MM.1S (cell line): ENCODE measurements at regions not wholly inside any gene's neighbourhood (a gene's known extent, or its start where the extent isn't known, plus 50 kb on each side); places are given as distances from the start of the nearest gene placed in this dataset.

Source experiments
- DNase-seq: peaks from one replicate; pipeline ENCODE4 v3.0.0-alpha.2; 2015
- H2AFZ ChIP-seq: fragments of 300-600 bp; sonication (generic); 2 replicates; pipeline ENCODE4 v1.6.0; 2016; ENCODE audit warnings: antibody characterized with exemption, low read length
- H3F3A ChIP-seq: fragments of 300-600 bp; sonication (generic); 2 replicates; pipeline ENCODE4 v1.6.1; 2016; ENCODE audit warnings: mild to moderate bottlenecking, antibody characterized with exemption, low read length, moderate library complexity, mixed read lengths; ENCODE audit not compliant: insufficient read depth
- H3K27ac ChIP-seq: fragments of 300-600 bp; sonication (generic); 2 replicates; pipeline ENCODE4 v1.5.1; 2016; ENCODE audit warnings: mild to moderate bottlenecking, low read length
- H3K27me3 ChIP-seq: fragments of 300-600 bp; sonication (generic); replicated peaks from 2 replicates; pipeline ENCODE4 v1.6.0; 2016; ENCODE audit warnings: low read length; ENCODE audit not compliant: insufficient read depth
- H3K36me3 ChIP-seq: fragments of 300-600 bp; sonication (generic); replicated peaks from 2 replicates; pipeline ENCODE4 v1.6.1; 2016; ENCODE audit warnings: mild to moderate bottlenecking, low read length, mixed read lengths; ENCODE audit not compliant: insufficient read depth
- H3K4me1 ChIP-seq: fragments of 300-600 bp; sonication (generic); 2 replicates; pipeline ENCODE4 v1.6.1; 2016; ENCODE audit warnings: low read length, mixed read lengths
- H3K4me2 ChIP-seq: fragments of 300-600 bp; sonication (generic); 2 replicates; pipeline ENCODE4 v1.6.0; 2016; ENCODE audit warnings: low read depth, low read length
- H3K4me3 ChIP-seq: fragments of 300-600 bp; sonication (generic); 2 replicates; pipeline ENCODE4 v1.5.1; 2016; ENCODE audit warnings: low read length, mixed read lengths
- H3K79me2 ChIP-seq: fragments of 300-600 bp; sonication (generic); 2 replicates; pipeline ENCODE4 v1.6.1; 2016; ENCODE audit warnings: mixed run types, low read length, mixed read lengths
- H3K9ac ChIP-seq: fragments of 300-600 bp; sonication (generic); 2 replicates; pipeline ENCODE4 v1.6.1; 2016; ENCODE audit warnings: low read length, mixed read lengths
- H3K9me2 ChIP-seq: fragments of 300-600 bp; sonication (generic); replicated peaks from 2 replicates; pipeline ENCODE4 v1.6.1; 2016; ENCODE audit warnings: mild to moderate bottlenecking, low read length, mixed read lengths; ENCODE audit not compliant: insufficient read depth
- H3K9me3 ChIP-seq: fragments of 300-600 bp; sonication (generic); replicated peaks from 2 replicates; pipeline ENCODE4 v1.6.1; 2016; ENCODE audit warnings: mild to moderate bottlenecking, low read length, mixed read lengths; ENCODE audit not compliant: insufficient read depth
- H4K20me1 ChIP-seq: fragments of 300-600 bp; sonication (generic); 2 replicates; pipeline ENCODE4 v1.6.1; 2016; ENCODE audit warnings: mild to moderate bottlenecking, low read length, moderate library complexity, mixed read lengths; ENCODE audit not compliant: insufficient read depth
- CTCF ChIP-seq: fragments of 300-600 bp; sonication (generic); IDR thresholded peaks from 2 replicates; pipeline ENCODE4 v1.5.1; 2016; ENCODE audit warnings: antibody characterized with exemption, low read length, mixed read lengths
- EZH2 ChIP-seq: fragments of 300-600 bp; sonication (generic); optimal IDR thresholded peaks from 2 replicates; pipeline ENCODE3; 2017; ENCODE audit warnings: low read depth, mild to moderate bottlenecking, antibody characterized with exemption, low read length, mixed read lengths
- EZH2phosphoT487 ChIP-seq: fragments of 300-600 bp; sonication (generic); IDR thresholded peaks from 2 replicates; pipeline ENCODE4 v1.6.1; 2018; ENCODE audit warnings: antibody characterized with exemption, low read length

- Histone ChIP-seq H3K4me1 (no peaks in the 10 kb centered on the region), H3K4me2 (no peak overlapping the region), H4K20me1 (no peaks in the 10 kb centered on the region), H3K9me2 (no peaks in the 10 kb centered on the region), H3K27ac (no peak overlapping the region), H3K9me3 (no peaks in the 10 kb centered on the region), H3F3A (no peaks in the 10 kb centered on the region), H2AFZ (no peak overlapping the region), H3K9ac (no peak overlapping the region), H3K4me3 (no peak overlapping the region), H3K36me3 (no peaks in the 10 kb centered on the region), H3K27me3 (no peaks in the 10 kb centered on the region), H3K79me2 (no peaks in the 10 kb centered on the region)
- TF ChIP-seq EZH2, result no peak
- no peak for TF ChIP-seq CTCF
- no peak for TF ChIP-seq EZH2phosphoT487
- DNase-seq, result no peak
Measured at GRCh38 chr5:141786700-141787099, 91.5 kb downstream of the PCDH1 start.

GRCh38 chr5:141785711-141786110, 92.5 kb downstream of the PCDH1 start:
- Histone ChIP-seq H3K9me2 (no peaks in the 10 kb centered on the region), H3K4me3 (no peak overlapping the region), H3F3A (no peaks in the 10 kb centered on the region), H4K20me1 (no peaks in the 10 kb centered on the region), H3K27me3 (no peaks in the 10 kb centered on the region), H3K9me3 (no peaks in the 10 kb centered on the region), H3K9ac (no peak overlapping the region), H3K4me2 (no peak overlapping the region), H2AFZ (no peak overlapping the region), H3K27ac (no peak overlapping the region), H3K4me1 (no peaks in the 10 kb centered on the region), H3K36me3 (no peaks in the 10 kb centered on the region), H3K79me2 (no peaks in the 10 kb centered on the region)
- no peak for DNase-seq
- TF ChIP-seq EZH2phosphoT487 (no peak), CTCF (no peak), EZH2 (no peak)

- Histone ChIP-seq H3K27ac (no peak overlapping the region), H3F3A (no peaks in the 10 kb centered on the region), H3K36me3 (no peaks in the 10 kb centered on the region), H3K9ac (no peak overlapping the region), H3K4me2 (no peak overlapping the region), H4K20me1 (no peaks in the 10 kb centered on the region), H2AFZ (no peak overlapping the region), H3K79me2 (no peaks in the 10 kb centered on the region), H3K9me2 (no peaks in the 10 kb centered on the region), H3K4me1 (no peaks in the 10 kb centered on the region), H3K9me3 (no peaks in the 10 kb centered on the region), H3K4me3 (no peak overlapping the region), H3K27me3 (no peaks in the 10 kb centered on the region)
- no peak for DNase-seq
- no peak for TF ChIP-seq EZH2
- TF ChIP-seq CTCF, result no peak
- no peak for TF ChIP-seq EZH2phosphoT487
Measured at GRCh38 chr5:141785135-141785534, 93.1 kb downstream of the PCDH1 start.
